Left kidney (tissue), 1 donor: ENCODE measurements at regions not wholly inside any gene's neighbourhood (a gene's known extent, or its start where the extent isn't known, plus 50 kb on each side); places are given as distances from the start of the nearest gene placed in this dataset.
"Not testable (repeated sequence)": the region's sequence is repeated elsewhere in the genome, so short reads cannot be mapped to it uniquely, and the experiment has no call there.

Source experiments
- DNase-seq: peaks from one replicate; pipeline ENCODE4 v3.0.0-alpha.2; 2013

DNA sequence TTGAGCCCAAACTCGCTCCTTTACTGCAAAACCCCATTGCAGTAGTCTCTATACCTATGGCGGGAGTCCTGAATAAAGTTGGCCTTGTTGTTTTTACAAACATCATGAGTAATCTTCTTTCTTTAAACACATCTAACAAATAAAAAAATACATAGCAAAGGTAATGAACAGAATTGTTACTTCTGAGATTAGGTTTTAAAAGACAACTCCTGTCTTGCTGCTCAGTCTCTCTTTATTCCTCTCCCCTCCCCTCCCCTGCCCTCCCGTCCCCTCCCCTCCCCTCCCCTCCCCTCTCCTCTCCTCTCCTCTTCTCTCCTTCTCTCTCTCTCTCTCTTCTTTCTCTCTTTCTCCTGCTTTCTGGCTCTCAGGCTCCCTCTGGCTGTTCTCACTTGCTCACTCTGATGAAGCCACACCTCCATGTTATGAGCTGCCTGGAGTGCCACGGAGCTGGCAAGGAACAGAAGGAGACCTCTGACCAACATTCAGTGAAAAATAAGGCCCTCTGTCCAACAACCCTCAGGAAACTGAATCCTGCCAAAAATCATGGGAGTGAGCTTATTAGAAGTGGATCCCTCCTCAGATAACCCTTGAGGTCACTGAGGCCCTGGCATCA lies 300.7 kb upstream of the MIR17HG start:
- no peak for DNase-seq

DNA sequence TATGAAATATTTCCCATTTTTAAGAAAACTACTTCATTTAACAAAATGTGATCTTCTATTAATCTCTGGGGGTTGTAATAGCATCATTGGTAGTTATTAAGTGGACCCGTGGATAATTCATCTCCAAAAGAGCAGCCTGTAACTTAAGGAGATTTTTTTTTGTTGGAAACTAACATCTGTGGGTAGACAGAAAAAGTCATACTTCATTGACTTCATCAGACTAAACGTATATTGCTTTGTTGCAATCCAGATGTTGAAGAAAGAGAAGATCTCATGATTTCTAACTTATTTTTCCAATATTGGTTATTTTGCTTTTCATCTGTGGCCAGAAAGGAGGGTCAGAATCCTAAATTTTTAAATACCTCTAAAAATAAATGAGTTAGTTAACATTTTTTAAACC lies 296.5 kb upstream of the MIR17HG start:
- no peak for DNase-seq

DNA sequence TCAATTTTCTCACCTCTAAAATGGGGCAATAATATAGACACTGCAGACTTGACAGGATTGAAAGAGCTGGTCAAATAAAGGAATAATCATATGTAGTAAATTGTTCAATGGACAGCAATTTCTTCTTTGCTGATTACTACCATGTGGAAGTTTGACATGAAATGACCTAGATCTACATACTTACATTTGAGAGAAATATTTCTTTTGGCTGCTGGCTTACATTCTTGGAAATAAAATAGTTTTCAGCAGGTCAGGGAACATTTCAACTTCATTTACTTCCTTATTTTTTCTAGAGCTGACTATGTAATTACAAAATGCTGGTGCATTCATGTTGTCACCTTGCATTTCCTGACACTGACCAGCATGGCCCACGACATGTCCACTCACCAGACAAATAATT lies 294.6 kb upstream of the MIR17HG start:
- DNase-seq: no peak

GRCh38 chr13:91053318-91054065 lies 294.0 kb upstream of the MIR17HG start:
- DNase-seq: no peak

GRCh38 chr13:91054902-91055301 lies 292.6 kb upstream of the MIR17HG start:
- no peak for DNase-seq

- DNase-seq: no peak
Observed at GRCh38 chr13:91056746-91057145, 290.7 kb upstream of the MIR17HG start.

GRCh38 chr13:91057507-91057906 lies 290.0 kb upstream of the MIR17HG start:
- DNase-seq: not testable (repeated sequence)

- DNase-seq: no peak
Observed at GRCh38 chr13:91058066-91058465, 289.4 kb upstream of the MIR17HG start.

DNA sequence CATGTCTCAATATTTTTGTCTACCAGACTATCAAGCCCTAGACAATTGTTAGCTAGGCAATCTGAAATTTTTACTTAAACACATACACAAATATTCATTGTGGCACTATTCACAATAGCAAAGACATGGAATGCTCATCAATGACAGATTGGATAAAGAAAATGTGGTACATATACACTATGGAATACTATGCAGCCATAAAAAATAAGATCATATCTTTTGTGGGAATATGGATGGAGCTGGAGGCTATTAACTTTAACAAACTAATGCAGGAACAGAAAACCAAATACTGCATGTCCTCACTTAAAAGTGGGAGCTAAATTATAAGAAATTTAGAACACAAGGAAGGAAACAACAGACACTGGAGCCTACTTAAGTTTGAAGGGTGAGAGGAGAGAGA lies 288.6 kb upstream of the MIR17HG start:
- no peak for DNase-seq

DNA sequence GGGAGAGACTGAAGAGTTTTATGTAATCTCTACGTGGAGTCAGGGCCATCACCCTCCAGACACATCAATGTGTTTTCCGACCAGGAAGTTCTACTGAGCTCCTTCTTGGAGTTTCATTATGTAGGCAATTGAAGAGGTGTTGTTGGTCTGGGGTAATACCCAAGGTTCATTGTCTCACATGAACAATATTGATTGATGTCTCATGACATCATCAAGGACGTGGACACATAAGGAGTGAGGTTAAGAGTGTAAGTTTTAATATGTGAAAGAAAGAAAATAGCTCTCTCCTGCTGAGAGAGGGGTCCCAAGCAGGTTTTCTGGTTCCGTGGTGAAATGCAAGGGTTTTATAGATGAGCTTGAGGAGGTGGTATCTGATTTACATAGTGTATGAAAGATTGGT lies 280.7 kb upstream of the MIR17HG start:
- DNase-seq: no peak

- no peak for DNase-seq
Observed at GRCh38 chr13:91072486-91072885, 275.0 kb upstream of the MIR17HG start.

DNA sequence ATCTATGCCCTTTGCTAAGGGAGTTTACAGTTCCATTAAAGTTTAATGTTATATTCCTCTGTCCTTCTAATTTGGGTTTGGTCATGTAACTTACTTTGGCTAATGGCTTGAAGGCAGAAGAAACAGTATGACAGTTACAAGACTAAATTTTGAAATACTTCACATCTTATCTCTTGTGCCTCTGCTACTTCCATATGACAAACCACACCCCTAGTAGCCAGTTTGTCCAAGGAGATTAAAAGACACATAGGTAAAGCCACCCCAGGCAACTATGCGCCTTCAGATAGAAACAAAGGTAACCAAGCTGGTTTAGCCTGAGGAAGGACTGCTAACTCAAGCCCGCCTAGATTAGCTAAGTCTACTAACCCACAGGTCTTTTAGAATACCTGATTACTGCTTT lies 273.4 kb upstream of the MIR17HG start:
- DNase-seq: no peak

- no peak for DNase-seq
Observed at GRCh38 chr13:91076830-91077229, 270.7 kb upstream of the MIR17HG start.

DNA sequence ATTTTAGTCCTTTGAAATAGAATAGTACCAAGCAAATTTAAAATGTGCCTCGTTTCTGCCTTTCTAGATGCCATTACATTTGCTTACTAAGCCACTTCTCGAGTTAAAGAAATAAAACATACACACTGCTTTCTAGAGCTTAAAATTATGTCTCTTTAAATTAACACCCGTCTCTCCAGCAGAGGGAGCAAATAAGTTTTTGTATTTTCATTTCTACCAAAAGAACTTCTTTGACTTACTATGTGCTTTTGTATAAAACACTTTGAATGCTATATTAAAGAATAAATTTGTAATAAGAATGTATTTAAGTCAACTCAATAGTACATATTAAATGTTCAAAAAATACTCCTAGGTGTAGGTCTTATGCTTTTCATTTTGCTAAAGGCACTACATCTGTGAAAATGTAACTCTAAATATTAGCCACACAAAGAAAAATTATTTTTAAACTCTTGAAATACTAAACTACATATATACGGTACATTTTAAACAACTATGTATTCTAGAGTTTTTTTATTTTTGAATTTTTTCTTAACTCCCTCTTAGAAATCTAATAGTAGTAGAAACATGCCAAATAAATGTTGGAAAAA lies 269.3 kb upstream of the MIR17HG start:
- DNase-seq: no peak

- no peak for DNase-seq
Observed at GRCh38 chr13:91079176-91079575, 268.3 kb upstream of the MIR17HG start.

GRCh38 chr13:91085127-91085526 lies 262.4 kb upstream of the MIR17HG start:
- no peak for DNase-seq

DNA sequence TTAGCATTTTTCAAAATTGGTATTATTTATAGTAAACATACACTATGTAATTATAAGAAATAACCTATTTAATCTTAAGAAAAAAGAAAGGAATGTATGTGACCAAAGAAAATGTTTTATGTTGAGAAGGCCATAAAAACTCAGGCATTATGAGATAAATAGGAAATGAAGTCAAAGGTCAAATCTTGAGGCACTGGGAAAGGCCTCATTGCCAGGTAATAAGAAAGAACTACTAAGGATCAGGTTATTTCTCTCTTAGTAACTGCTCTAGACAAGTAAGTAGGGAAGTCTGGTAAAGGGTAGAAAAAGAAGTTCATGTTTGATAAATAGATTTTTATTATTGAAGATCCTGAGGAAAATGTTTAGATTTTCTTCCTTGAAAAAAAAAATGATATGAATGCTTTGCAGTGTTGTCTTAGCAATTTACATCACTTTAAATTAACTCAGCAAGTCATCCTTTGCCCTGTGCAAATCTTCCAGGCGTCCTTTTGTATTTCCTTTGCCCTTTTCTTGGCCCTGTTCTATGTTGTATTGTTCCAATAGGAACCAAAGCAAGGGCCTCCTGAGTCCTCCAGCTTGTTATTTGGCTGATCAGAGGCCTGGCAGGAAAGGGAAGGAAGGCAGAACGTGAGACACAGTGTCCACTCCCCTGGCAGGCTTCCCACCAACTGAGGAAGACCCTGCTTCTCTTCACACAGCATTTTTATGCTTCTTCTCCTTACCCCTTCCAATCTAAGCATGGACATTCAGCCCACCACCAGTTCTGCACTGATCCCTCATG lies 260.4 kb upstream of the MIR17HG start:
- DNase-seq: no peak

DNA sequence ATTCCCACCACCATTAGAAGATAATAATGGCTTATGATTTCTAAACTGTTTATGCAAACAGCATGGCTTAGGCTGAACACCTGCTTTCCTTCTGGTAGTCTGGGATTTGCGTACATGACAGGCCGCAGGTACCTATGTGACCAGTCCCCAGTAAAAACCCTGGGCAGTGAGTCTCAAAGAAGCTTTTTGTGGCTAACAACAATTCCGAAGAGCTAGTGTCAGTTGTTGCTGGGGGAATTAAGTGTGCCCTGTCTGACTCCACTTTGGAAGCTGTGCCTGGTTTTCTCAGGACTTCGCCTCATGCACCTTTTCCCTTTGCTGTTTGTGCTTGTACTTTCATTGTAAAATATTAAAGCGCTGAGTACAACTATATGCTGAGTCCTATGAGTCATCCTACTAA lies 250.2 kb upstream of the MIR17HG start:
- no peak for DNase-seq

DNA sequence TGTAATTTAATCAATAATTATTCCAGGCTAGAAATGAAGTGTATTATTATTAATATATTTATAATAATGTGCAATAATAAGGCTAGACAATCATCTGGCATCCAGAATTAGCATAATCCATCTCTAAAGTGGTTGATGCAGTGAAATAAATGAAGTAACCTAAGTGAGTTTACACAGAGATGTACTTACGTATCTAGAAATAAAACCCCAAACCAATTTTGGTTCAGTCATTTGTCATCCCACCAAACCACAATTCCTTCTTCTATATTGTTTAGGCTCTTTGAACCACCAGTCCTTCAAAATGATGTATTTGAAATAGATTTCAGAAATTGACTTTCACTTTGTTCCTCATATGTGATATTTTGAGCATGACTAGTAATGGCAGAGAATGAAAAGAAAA lies 247.6 kb upstream of the MIR17HG start:
- no peak for DNase-seq

DNA sequence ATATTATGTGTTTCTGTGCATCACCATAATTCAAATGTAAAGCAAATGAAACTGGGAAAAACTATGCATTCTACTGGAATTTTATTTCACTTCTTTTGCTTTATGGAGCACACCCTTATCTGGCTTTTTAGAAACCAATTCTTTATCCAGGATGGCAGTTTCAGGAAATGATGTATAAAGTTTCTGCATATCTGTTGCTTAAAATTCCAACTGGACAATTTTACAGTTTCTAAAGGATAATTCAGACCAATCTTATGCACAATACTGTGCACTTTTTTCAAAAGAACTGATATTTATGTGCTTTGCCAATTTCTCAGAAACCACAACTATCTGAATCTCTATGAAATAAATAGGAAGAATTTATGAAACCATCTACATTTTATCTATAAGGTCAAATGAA lies 246.5 kb upstream of the MIR17HG start:
- DNase-seq: no peak

- no peak for DNase-seq
Observed at GRCh38 chr13:91101381-91101780, 246.1 kb upstream of the MIR17HG start.

DNA sequence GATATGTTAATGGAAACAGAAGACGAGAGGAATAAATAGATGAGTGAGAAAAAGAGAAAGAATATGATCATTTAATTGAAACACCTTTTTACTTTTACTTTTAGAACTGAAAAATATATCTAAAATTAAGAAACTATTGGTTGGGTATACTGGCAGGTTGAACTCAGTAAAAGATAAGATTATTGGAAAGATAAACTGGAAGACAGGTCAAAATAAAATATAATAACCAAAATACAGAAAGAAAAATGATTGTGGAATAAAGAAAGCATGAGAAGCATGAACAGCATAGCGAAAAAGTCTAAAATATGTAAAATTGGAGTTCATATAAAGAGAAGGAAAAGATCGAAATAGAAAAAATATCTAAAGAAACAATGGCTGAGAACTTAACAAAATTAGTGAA lies 242.2 kb upstream of the MIR17HG start:
- DNase-seq: no peak

- DNase-seq: no peak
Observed at GRCh38 chr13:91106565-91106964, 240.9 kb upstream of the MIR17HG start.
